ENCODE measurements at regions not wholly inside any gene's neighbourhood (a gene's known extent, or its start where the extent isn't known, plus 50 kb on each side); places are given as distances from the start of the nearest gene placed in this dataset.

DNA sequence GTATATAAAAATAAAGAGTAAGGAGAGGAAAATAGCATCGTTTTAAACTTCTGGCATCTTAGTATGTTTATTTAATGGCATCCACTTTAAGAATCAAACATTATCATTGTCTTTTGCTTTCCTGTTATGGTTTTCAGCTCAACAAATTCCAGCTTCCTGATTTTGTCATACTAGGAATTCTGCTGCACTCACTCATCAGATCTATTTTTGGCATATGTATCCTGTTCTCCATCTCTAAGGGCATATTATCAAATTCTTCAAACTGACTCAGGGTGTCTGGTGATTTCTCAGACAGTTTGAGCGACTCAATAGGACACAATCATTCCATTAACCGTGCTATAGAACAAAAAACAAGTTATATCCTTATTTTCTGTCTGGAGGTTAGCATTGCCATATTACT, 248.5 kb upstream of the DIAPH2 start:
- DNase-seq (no peak), ATAC-seq (ENCODE audit: insufficient read depth, low read depth) (no peak)
- no peaks in the 10 kb centered on the region for H3K27me3 ChIP-seq (ENCODE audit: insufficient read depth, low read length, poor library complexity)
- no peaks in the 10 kb centered on the region for H3K4me1 ChIP-seq (ENCODE audit: insufficient read depth, low read length)
- H3K9ac ChIP-seq (ENCODE audit: low read depth, low read length): no peak overlapping the region
- no peaks in the 10 kb centered on the region for H3K36me3 ChIP-seq (ENCODE audit: insufficient read depth, low read length)
- TF ChIP-seq, protein P1, sequence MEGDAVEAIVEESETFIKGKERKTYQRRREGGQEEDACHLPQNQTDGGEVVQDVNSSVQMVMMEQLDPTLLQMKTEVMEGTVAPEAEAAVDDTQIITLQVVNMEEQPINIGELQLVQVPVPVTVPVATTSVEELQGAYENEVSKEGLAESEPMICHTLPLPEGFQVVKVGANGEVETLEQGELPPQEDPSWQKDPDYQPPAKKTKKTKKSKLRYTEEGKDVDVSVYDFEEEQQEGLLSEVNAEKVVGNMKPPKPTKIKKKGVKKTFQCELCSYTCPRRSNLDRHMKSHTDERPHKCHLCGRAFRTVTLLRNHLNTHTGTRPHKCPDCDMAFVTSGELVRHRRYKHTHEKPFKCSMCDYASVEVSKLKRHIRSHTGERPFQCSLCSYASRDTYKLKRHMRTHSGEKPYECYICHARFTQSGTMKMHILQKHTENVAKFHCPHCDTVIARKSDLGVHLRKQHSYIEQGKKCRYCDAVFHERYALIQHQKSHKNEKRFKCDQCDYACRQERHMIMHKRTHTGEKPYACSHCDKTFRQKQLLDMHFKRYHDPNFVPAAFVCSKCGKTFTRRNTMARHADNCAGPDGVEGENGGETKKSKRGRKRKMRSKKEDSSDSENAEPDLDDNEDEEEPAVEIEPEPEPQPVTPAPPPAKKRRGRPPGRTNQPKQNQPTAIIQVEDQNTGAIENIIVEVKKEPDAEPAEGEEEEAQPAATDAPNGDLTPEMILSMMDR (IDR thresholded peaks at IDR 0.05; ENCODE audit: borderline replicate concordance, extremely low read depth, low read length, poor library complexity, severe bottlenecking): no peak
- TF ChIP-seq EZH2 (IDR thresholded peaks at IDR 0.05; ENCODE audit: borderline replicate concordance, low read depth, low read length, severe bottlenecking): no peak
- no peaks in the 10 kb centered on the region for H3K9me3 ChIP-seq (ENCODE audit: insufficient read depth, low read length, severe bottlenecking)
- no peaks in the 10 kb centered on the region for H3K79me2 ChIP-seq (ENCODE audit: insufficient read depth, low read length)
- no peak overlapping the region for H3K27ac ChIP-seq (ENCODE audit: low read length)
- H3K4me2 ChIP-seq (ENCODE audit: insufficient read depth, low read length): no peak overlapping the region
- H3K4me3 ChIP-seq (ENCODE audit: low read depth in 1 of 2, low read length in 2 of 2): no peak overlapping the region
- H2AFZ ChIP-seq (ENCODE audit: low read depth, low read length): no peak overlapping the region
- H4K20me1 ChIP-seq (ENCODE audit: insufficient read depth, low read length): no peaks in the 10 kb centered on the region

DNA sequence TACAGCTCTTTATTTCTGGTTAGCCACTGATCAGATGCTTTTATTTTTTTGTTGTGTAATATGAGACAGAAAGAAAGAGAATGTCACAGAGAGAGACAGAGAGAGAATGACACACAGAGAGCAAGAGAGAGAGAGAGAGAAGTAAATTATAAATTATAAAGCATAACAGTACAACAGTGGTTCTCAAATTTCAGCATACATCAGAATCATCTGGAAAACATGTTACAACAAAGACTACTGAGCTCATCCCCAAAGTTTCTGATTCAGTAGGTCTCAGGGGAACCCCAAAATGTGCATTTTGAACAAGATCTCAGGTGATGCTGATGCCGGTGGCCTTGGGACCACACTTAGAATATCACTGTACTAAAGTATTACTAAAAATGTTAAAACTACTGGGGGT, 245.8 kb upstream of the DIAPH2 start:
- Histone ChIP-seq H3K27me3 (ENCODE audit: insufficient read depth, low read length, poor library complexity) (no peaks in the 10 kb centered on the region), H3K4me1 (ENCODE audit: insufficient read depth, low read length) (no peaks in the 10 kb centered on the region), H3K4me2 (ENCODE audit: insufficient read depth, low read length) (no peak overlapping the region), H3K79me2 (ENCODE audit: insufficient read depth, low read length) (no peaks in the 10 kb centered on the region), H3K9me3 (ENCODE audit: insufficient read depth, low read length, severe bottlenecking) (no peaks in the 10 kb centered on the region), H3K4me3 (ENCODE audit: low read depth in 1 of 2, low read length in 2 of 2) (no peak overlapping the region), H2AFZ (ENCODE audit: low read depth, low read length) (no peak overlapping the region), H3K9ac (ENCODE audit: low read depth, low read length) (no peak overlapping the region), H3K36me3 (ENCODE audit: insufficient read depth, low read length) (no peaks in the 10 kb centered on the region), H4K20me1 (ENCODE audit: insufficient read depth, low read length) (no peaks in the 10 kb centered on the region), H3K27ac (ENCODE audit: low read length) (no peak overlapping the region)
- ATAC-seq (ENCODE audit: insufficient read depth, low read depth): no peak
- no peak for DNase-seq
- no peak for TF ChIP-seq EZH2 (IDR thresholded peaks at IDR 0.05; ENCODE audit: borderline replicate concordance, low read depth, low read length, severe bottlenecking)
- TF ChIP-seq, protein P1 (IDR thresholded peaks at IDR 0.05; ENCODE audit: borderline replicate concordance, extremely low read depth, low read length, poor library complexity, severe bottlenecking): no peak

DNA sequence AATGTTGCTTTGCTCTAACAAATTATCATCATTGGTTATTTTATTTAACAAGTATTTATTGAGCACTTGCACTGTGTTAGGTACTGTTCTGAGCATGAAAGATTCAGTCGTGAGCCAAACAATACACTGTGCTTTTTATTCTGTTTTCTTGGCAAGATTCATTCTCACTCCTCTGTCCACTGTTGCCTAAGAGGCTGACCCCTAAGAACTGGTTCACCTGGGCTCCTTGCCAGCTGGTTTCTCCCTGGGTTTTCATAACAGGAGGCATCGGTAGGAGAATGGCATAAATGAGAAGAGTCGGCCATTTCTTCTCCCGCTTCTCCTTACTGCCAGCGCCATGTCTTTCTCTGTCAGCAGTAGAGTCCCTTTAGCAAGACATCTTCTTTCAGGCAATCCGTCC, 243.7 kb upstream of the DIAPH2 start:
- Histone ChIP-seq H3K27ac (ENCODE audit: low read length) (no peak overlapping the region), H3K36me3 (ENCODE audit: insufficient read depth, low read length) (no peaks in the 10 kb centered on the region), H3K4me1 (ENCODE audit: insufficient read depth, low read length) (no peaks in the 10 kb centered on the region), H3K4me2 (ENCODE audit: insufficient read depth, low read length) (no peak overlapping the region), H3K9me3 (ENCODE audit: insufficient read depth, low read length, severe bottlenecking) (no peaks in the 10 kb centered on the region), H3K9ac (ENCODE audit: low read depth, low read length) (no peak overlapping the region), H3K4me3 (ENCODE audit: low read depth in 1 of 2, low read length in 2 of 2) (no peak overlapping the region), H2AFZ (ENCODE audit: low read depth, low read length) (no peak overlapping the region), H3K79me2 (ENCODE audit: insufficient read depth, low read length) (no peaks in the 10 kb centered on the region), H3K27me3 (ENCODE audit: insufficient read depth, low read length, poor library complexity) (no peaks in the 10 kb centered on the region), H4K20me1 (ENCODE audit: insufficient read depth, low read length) (no peaks in the 10 kb centered on the region)
- TF ChIP-seq, protein P1 (IDR thresholded peaks at IDR 0.05; ENCODE audit: borderline replicate concordance, extremely low read depth, low read length, poor library complexity, severe bottlenecking): no peak
- no peak for TF ChIP-seq EZH2 (IDR thresholded peaks at IDR 0.05; ENCODE audit: borderline replicate concordance, low read depth, low read length, severe bottlenecking)
- no peak for ATAC-seq (ENCODE audit: insufficient read depth, low read depth)
- DNase-seq: no peak

DNA sequence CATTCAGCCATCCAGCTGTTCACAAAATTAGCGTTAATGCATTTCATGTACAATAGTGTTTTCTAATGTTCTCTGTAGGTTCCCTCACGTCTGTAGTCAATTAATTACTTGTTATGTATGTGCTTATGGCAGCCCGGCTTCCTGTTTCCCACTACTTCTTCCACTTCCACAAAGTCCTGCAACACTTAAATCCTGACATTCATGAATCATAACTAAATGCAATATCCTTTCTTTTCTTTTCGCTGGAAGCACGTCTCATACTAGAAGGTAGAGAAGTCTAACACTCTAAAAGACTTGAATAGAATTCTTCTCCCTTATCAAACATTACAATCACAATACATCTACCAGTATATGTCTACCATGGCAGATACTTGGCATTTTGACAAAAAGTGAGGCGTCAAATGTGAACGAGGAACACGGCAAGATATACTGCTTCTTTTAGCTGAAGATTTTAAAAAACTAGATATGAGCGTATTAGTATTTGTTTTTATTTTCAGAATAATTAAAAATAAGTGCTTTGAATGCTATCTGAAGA, 239.0 kb upstream of the DIAPH2 start:
- Histone ChIP-seq H3K36me3 (ENCODE audit: insufficient read depth, low read length) (no peaks in the 10 kb centered on the region), H3K9ac (ENCODE audit: low read depth, low read length) (no peak overlapping the region), H3K27me3 (ENCODE audit: insufficient read depth, low read length, poor library complexity) (no peaks in the 10 kb centered on the region), H3K4me3 (ENCODE audit: low read depth in 1 of 2, low read length in 2 of 2) (no peak overlapping the region), H3K4me2 (ENCODE audit: insufficient read depth, low read length) (no peak overlapping the region), H3K9me3 (ENCODE audit: insufficient read depth, low read length, severe bottlenecking) (no peaks in the 10 kb centered on the region), H3K4me1 (ENCODE audit: insufficient read depth, low read length) (no peaks in the 10 kb centered on the region), H4K20me1 (ENCODE audit: insufficient read depth, low read length) (no peaks in the 10 kb centered on the region), H2AFZ (ENCODE audit: low read depth, low read length) (no peak overlapping the region), H3K27ac (ENCODE audit: low read length) (no peak overlapping the region), H3K79me2 (ENCODE audit: insufficient read depth, low read length) (no peaks in the 10 kb centered on the region)
- TF ChIP-seq, protein P1 (IDR thresholded peaks at IDR 0.05; ENCODE audit: borderline replicate concordance, extremely low read depth, low read length, poor library complexity, severe bottlenecking): no peak
- no peak for TF ChIP-seq EZH2 (IDR thresholded peaks at IDR 0.05; ENCODE audit: borderline replicate concordance, low read depth, low read length, severe bottlenecking)
- DNase-seq (no peak), ATAC-seq (ENCODE audit: insufficient read depth, low read depth) (no peak)
